Liver (tissue), 8 donors: ENCODE measurements at regions not wholly inside any gene's neighbourhood (a gene's known extent, or its start where the extent isn't known, plus 50 kb on each side); places are given as distances from the start of the nearest gene placed in this dataset.

ENCODE experiments used
- DNase-seq: peaks from one replicate; pipeline ENCODE4 v3.0.0-alpha.2; 2017; ENCODE audit warnings: low spot score
- H3K27ac ChIP-seq, 2 donors: one replicate each; pipeline ENCODE4 v1.7.0; 2013; ENCODE audit warnings: inconsistent platforms in 2 of 2, low read length in 2 of 2, control low read depth in 1 of 2, low read depth in 1 of 2, mild to moderate bottlenecking in 1 of 2
- H3K27me3 ChIP-seq, 4 donors: one replicate each; pipeline versions ENCODE4 v1.6.1 to v1.7.0; 2013; ENCODE audit warnings: low read length in 3 of 4, inconsistent platforms in 1 of 4, mild to moderate bottlenecking in 1 of 4, moderate library complexity in 1 of 4; ENCODE audit not compliant: control insufficient read depth in 4 of 4, insufficient read depth in 4 of 4
- H3K36me3 ChIP-seq, 4 donors: one replicate each; pipeline versions ENCODE4 v1.6.1 to v1.7.0; 2013; ENCODE audit warnings: low read length in 3 of 4, mild to moderate bottlenecking in 3 of 4, low read depth in 1 of 4, moderate library complexity in 1 of 4; ENCODE audit not compliant: control insufficient read depth in 4 of 4, insufficient read depth in 3 of 4
- H3K4me1 ChIP-seq, 4 donors: one replicate each; pipeline versions ENCODE4 v1.6.1 to v1.7.0; 2013; ENCODE audit warnings: low read length in 3 of 4, mild to moderate bottlenecking in 3 of 4, moderate library complexity in 1 of 4; ENCODE audit not compliant: control insufficient read depth in 4 of 4, insufficient read depth in 4 of 4
- H3K4me3 ChIP-seq, 3 donors: one replicate each; pipeline versions ENCODE4 v1.6.1 to v1.7.0; 2013; ENCODE audit warnings: low read length in 3 of 3, control low read depth in 1 of 3, low read depth in 1 of 3, mild to moderate bottlenecking in 1 of 3
- H3K9ac ChIP-seq, 2 donors: one replicate each; pipeline ENCODE4 v1.7.0; 2013; ENCODE audit warnings: low read length in 2 of 2, mild to moderate bottlenecking in 2 of 2, moderate library complexity in 2 of 2, control low read depth in 1 of 2, low read depth in 1 of 2
- H3K9me3 ChIP-seq, 4 donors: one replicate each; pipeline versions ENCODE4 v1.6.1 to v1.7.0; 2013; ENCODE audit warnings: low read length in 3 of 4; ENCODE audit not compliant: control insufficient read depth in 4 of 4
- EGR1 ChIP-seq, 2 donors: IDR thresholded peaks; 2 replicates each; pipeline ENCODE4 v1.6.1; 2016 to 2018; ENCODE audit warnings: antibody characterized with exemption in 2 of 2, low read depth in 2 of 2
- FOXA1 ChIP-seq: IDR thresholded peaks from 2 replicates; pipeline ENCODE4 v1.6.1; 2016; ENCODE audit warnings: antibody characterized with exemption
- FOXA2 ChIP-seq: IDR thresholded peaks from 2 replicates; pipeline ENCODE4 v1.6.1; 2016; ENCODE audit warnings: antibody characterized with exemption
- GABPA ChIP-seq, 2 donors: IDR thresholded peaks in 1 of 2; conservative IDR thresholded peaks in 1 of 2; 2 replicates each; pipeline ENCODE4 v1.6.1; 2016; ENCODE audit warnings: antibody characterized with exemption in 2 of 2, mild to moderate bottlenecking in 1 of 2, moderate library complexity in 1 of 2
- HNF4A ChIP-seq, 2 donors: conservative IDR thresholded peaks; 2 replicates each; pipeline ENCODE4 v1.6.1; 2016; ENCODE audit warnings: antibody characterized with exemption in 2 of 2, mild to moderate bottlenecking in 2 of 2
- HNF4G ChIP-seq: IDR thresholded peaks from 2 replicates; pipeline ENCODE4 v1.6.1; 2016; ENCODE audit warnings: antibody characterized with exemption
- JUND ChIP-seq, 2 donors: IDR thresholded peaks; 2 replicates each; pipeline ENCODE4 v1.6.1; 2016; ENCODE audit warnings: antibody characterized with exemption in 2 of 2
- NR2F2 ChIP-seq: IDR thresholded peaks from 2 replicates; pipeline ENCODE4 v1.6.1; 2016; ENCODE audit warnings: antibody characterized with exemption
- RAD21 ChIP-seq, 2 donors: IDR thresholded peaks; 2 replicates each; pipeline ENCODE4 v1.6.1; 2016; ENCODE audit warnings: antibody characterized with exemption in 2 of 2, mild to moderate bottlenecking in 2 of 2
- REST ChIP-seq: IDR thresholded peaks from 2 replicates; pipeline ENCODE4 v1.6.1; 2016; ENCODE audit warnings: antibody characterized with exemption, mild to moderate bottlenecking
- SP1 ChIP-seq: IDR thresholded peaks from 2 replicates; pipeline ENCODE4 v1.6.1; 2018; ENCODE audit warnings: antibody characterized with exemption, mild to moderate bottlenecking
- TAF1 ChIP-seq: conservative IDR thresholded peaks from 2 replicates; pipeline ENCODE4 v1.6.1; 2016; ENCODE audit warnings: antibody characterized with exemption, mild to moderate bottlenecking
- YY1 ChIP-seq: IDR thresholded peaks from 2 replicates; pipeline ENCODE4 v1.6.1; 2016; ENCODE audit warnings: antibody characterized with exemption, mild to moderate bottlenecking
- ZBTB33 ChIP-seq: IDR thresholded peaks from 2 replicates; pipeline ENCODE4 v1.6.1; 2016; ENCODE audit warnings: antibody characterized with exemption
- WGBS: extraction: QIAGEN DNeasy Blood & Tissue Kit; methylation state at CpG from one replicate; pipeline ENCODE4 v1.1.7; 2013; 5-methylcytosine and 5-hydroxymethylcytosine counted together
- TF ChIP-seq, protein P1 (sequence below): fragments of 150-350 bp; IDR thresholded peaks from 2 replicates; pipeline ENCODE4 v1.5.1; 2017; ENCODE audit warnings: improper control_type of control experiment, low read depth, low read length; ENCODE audit not compliant: missing input control
- TF ChIP-seq, protein P2 (sequence below): IDR thresholded peaks from 2 replicates; pipeline ENCODE4 v1.6.1; 2016; ENCODE audit warnings: antibody characterized with exemption
- TF ChIP-seq, protein P3 (sequence below): IDR thresholded peaks from 2 replicates; pipeline ENCODE4 v1.6.1; 2016; ENCODE audit warnings: antibody characterized with exemption
- donor health status: healthy.
- donor health status: healthy.
- donor health status: healthy.
- donor health status: healthy.
- donor health status: healthy.

DNA sequence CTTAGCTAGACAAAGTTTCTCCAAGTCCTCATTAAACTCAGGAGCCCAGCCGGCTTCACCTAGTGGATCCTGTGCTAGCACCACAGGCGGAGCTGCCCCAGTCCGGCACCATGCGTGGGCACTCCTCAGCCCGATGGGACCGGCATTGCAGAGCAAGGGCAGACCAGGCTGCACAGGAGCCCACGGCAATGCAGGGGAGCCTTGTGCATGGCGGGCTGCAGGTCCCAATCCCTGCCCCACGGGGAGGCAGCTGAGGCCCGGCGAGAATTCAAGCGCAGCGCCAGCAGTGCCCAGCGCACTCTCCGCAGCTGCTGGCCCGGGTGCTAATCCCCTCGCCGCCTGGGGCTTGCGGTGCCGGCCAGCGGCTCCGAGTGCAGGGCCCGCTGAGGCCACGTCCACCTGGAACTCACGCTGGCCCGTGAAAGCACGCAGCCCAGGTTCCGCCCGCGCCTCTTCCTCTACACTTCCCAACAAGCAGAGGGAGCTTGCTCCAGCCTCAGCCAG lies 292.3 kb upstream of the EYS start (continued):
- TF ChIP-seq, protein P1, sequence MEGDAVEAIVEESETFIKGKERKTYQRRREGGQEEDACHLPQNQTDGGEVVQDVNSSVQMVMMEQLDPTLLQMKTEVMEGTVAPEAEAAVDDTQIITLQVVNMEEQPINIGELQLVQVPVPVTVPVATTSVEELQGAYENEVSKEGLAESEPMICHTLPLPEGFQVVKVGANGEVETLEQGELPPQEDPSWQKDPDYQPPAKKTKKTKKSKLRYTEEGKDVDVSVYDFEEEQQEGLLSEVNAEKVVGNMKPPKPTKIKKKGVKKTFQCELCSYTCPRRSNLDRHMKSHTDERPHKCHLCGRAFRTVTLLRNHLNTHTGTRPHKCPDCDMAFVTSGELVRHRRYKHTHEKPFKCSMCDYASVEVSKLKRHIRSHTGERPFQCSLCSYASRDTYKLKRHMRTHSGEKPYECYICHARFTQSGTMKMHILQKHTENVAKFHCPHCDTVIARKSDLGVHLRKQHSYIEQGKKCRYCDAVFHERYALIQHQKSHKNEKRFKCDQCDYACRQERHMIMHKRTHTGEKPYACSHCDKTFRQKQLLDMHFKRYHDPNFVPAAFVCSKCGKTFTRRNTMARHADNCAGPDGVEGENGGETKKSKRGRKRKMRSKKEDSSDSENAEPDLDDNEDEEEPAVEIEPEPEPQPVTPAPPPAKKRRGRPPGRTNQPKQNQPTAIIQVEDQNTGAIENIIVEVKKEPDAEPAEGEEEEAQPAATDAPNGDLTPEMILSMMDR = no peak
- no peak for TF ChIP-seq TAF1
- no peak for TF ChIP-seq FOXA2
- no peak for TF ChIP-seq GABPA (IDR thresholded peaks at IDR 0.05 in 1 of 2, conservative IDR thresholded peaks at IDR 0.05 in 1 of 2)
- TF ChIP-seq EGR1 (IDR thresholded peaks at IDR 0.05; ENCODE audit: low read depth in 2 of 2) = no peak
- TF ChIP-seq YY1 = no peak
- no peak for TF ChIP-seq NR2F2
- no peak for TF ChIP-seq SP1

GRCh38 chr6:65998544-65998943 lies 291.5 kb upstream of the EYS start:
- no peak for TF ChIP-seq ZBTB33
- TF ChIP-seq YY1 = no peak
- TF ChIP-seq EGR1 (IDR thresholded peaks at IDR 0.05; ENCODE audit: low read depth in 2 of 2) = no peak
- TF ChIP-seq HNF4G = no peak
- TF ChIP-seq GABPA (IDR thresholded peaks at IDR 0.05 in 1 of 2, conservative IDR thresholded peaks at IDR 0.05 in 1 of 2) = no peak
- TF ChIP-seq, protein P2, sequence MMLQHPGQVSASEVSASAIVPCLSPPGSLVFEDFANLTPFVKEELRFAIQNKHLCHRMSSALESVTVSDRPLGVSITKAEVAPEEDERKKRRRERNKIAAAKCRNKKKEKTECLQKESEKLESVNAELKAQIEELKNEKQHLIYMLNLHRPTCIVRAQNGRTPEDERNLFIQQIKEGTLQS = no peak
- TF ChIP-seq RAD21 (IDR thresholded peaks at IDR 0.05) = no peak
- no peak for TF ChIP-seq FOXA1
- TF ChIP-seq NR2F2 = no peak
- no peak for DNase-seq
- Histone ChIP-seq H3K4me3 (no peak overlapping the region), H3K27me3 (no peaks in the 10 kb centered on the region), H3K9me3 (peaks cover 0 to 2% (median 0%) of the 10 kb centered on the region in 4 donors), H3K9ac (no peak overlapping the region), H3K4me1 (no peaks in the 10 kb centered on the region), H3K27ac (no peak overlapping the region), H3K36me3 (no peaks in the 10 kb centered on the region)
- 94% methylated on average over 19 of the region's 19 CpGs for WGBS

DNA sequence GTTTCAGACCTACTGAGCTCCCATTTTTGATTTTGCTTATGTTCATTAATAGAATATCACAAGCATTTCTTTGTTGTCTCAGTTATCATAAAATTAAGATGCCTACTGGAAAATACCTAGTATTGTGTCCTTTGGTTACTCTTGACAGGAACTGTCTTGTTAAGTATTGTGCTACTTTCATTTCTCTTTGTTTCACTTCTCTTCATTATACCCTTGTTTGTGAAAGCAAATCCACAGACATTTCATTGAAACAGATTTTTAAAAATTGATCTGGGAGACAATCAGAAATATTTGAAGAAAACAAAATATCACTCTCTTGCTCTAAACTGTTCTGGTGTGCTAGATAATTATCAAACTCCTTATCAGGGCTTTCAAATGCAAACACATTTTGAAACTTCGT lies 290.5 kb upstream of the EYS start:
- peaks cover 0 to 2% (median 0%) of the 10 kb centered on the region in 4 donors for H3K9me3 ChIP-seq
- no peak overlapping the region for H3K9ac ChIP-seq
- no peak overlapping the region for H3K27ac ChIP-seq
- H3K4me1 ChIP-seq = no peaks in the 10 kb centered on the region
- H3K27me3 ChIP-seq = no peaks in the 10 kb centered on the region
- no peaks in the 10 kb centered on the region for H3K36me3 ChIP-seq
- no peak for DNase-seq
- H3K4me3 ChIP-seq = no peak overlapping the region
- 27% methylated on average over 1 of the region's 1 CpG for WGBS
- TF ChIP-seq HNF4G = no peak
- TF ChIP-seq, protein P2 = no peak
- TF ChIP-seq, protein P3, sequence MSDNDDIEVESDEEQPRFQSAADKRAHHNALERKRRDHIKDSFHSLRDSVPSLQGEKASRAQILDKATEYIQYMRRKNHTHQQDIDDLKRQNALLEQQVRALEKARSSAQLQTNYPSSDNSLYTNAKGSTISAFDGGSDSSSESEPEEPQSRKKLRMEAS = no peak
- TF ChIP-seq NR2F2 = no peak
- no peak for TF ChIP-seq REST
- TF ChIP-seq HNF4A (conservative IDR thresholded peaks at IDR 0.05) = no peak
- TF ChIP-seq, protein P1 = no peak
- no peak for TF ChIP-seq TAF1
- no peak for TF ChIP-seq FOXA2
- no peak for TF ChIP-seq GABPA (IDR thresholded peaks at IDR 0.05 in 1 of 2, conservative IDR thresholded peaks at IDR 0.05 in 1 of 2)
- no peak for TF ChIP-seq JUND (IDR thresholded peaks at IDR 0.05)
